KMS-11 (cell line): ENCODE measurements at regions not wholly inside any gene's neighbourhood (a gene's known extent, or its start where the extent isn't known, plus 50 kb on each side); places are given as distances from the start of the nearest gene placed in this dataset.

Source experiments
- H2AFZ ChIP-seq: fragments of 200-600 bp; sonication (generic); 2 replicates; pipeline ENCODE4 v1.6.1; 2016; ENCODE audit warnings: antibody characterized with exemption, mixed run types, low read depth
- H3K27ac ChIP-seq: fragments of 200-600 bp; sonication (generic); 2 replicates; pipeline ENCODE4 v1.6.1; 2016; ENCODE audit warnings: mild to moderate bottlenecking, mixed run types
- H3K27me3 ChIP-seq: fragments of 200-600 bp; sonication (generic); 2 replicates; pipeline ENCODE4 v1.6.1; 2017; ENCODE audit warnings: mild to moderate bottlenecking, low read depth, mixed run types, moderate library complexity; ENCODE audit not compliant: insufficient read depth
- H3K36me3 ChIP-seq: fragments of 200-600 bp; sonication (generic); 2 replicates; pipeline ENCODE4 v1.6.1; 2017; ENCODE audit warnings: mild to moderate bottlenecking, mixed run types; ENCODE audit not compliant: insufficient read depth
- H3K4me1 ChIP-seq: fragments of 200-600 bp; sonication (generic); 2 replicates; pipeline ENCODE4 v1.6.1; 2016; ENCODE audit warnings: mild to moderate bottlenecking, low read depth, mixed run types; ENCODE audit not compliant: poor library complexity, severe bottlenecking
- H3K4me2 ChIP-seq: fragments of 200-600 bp; sonication (generic); 2 replicates; pipeline ENCODE4 v1.7.0; 2016; ENCODE audit warnings: mild to moderate bottlenecking, mixed run types
- H3K4me3 ChIP-seq: fragments of 200-600 bp; sonication (generic); IDR thresholded peaks from 2 replicates; pipeline ENCODE4 v1.6.1; 2017; ENCODE audit warnings: low read depth, low read length, mixed read lengths; ENCODE audit not compliant: insufficient read depth
- H3K79me2 ChIP-seq: fragments of 200-600 bp; sonication (generic); 2 replicates; pipeline ENCODE4 v1.6.1; 2016; ENCODE audit warnings: low read depth, mixed run types; ENCODE audit not compliant: insufficient read depth
- H3K9ac ChIP-seq: fragments of 200-600 bp; sonication (generic); 2 replicates; pipeline ENCODE4 v1.6.1; 2016; ENCODE audit warnings: mild to moderate bottlenecking, mixed run types
- H4K20me1 ChIP-seq: fragments of 200-600 bp; sonication (generic); 2 replicates; pipeline ENCODE4 v1.6.1; 2016; ENCODE audit warnings: mild to moderate bottlenecking, mixed run types; ENCODE audit not compliant: insufficient read depth
- TF ChIP-seq, protein P1 (sequence below): fragments of 200-600 bp; sonication (generic); conservative IDR thresholded peaks from 2 replicates; pipeline ENCODE4 v1.6.1; 2017; ENCODE audit warnings: low read depth, mild to moderate bottlenecking, antibody characterized with exemption, low read length, moderate library complexity, mixed read lengths

DNA sequence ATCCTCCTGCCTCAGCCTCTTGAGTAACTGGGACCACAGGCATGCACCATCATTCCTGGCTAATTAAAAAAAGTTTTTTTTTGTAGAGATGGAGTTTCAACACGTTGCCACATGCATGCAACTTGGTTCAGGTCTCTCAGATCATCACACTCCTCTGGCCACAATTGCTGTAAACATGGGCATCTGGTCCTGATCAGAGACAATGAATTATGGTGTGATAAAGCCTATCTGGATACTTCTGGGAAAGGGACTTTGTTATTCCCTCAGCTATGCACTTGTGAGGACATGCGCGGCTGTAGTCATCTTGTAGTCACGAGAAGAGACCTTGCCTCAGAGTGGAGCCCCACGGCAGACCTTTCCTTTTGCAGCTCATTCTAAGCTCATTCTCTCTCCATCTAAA, 210.9 kb upstream of the ZFP64 start:
- no peaks in the 10 kb centered on the region for H4K20me1 ChIP-seq
- H3K9ac ChIP-seq, result no peak overlapping the region
- H3K27ac ChIP-seq, result no peak overlapping the region
- TF ChIP-seq, protein P1, sequence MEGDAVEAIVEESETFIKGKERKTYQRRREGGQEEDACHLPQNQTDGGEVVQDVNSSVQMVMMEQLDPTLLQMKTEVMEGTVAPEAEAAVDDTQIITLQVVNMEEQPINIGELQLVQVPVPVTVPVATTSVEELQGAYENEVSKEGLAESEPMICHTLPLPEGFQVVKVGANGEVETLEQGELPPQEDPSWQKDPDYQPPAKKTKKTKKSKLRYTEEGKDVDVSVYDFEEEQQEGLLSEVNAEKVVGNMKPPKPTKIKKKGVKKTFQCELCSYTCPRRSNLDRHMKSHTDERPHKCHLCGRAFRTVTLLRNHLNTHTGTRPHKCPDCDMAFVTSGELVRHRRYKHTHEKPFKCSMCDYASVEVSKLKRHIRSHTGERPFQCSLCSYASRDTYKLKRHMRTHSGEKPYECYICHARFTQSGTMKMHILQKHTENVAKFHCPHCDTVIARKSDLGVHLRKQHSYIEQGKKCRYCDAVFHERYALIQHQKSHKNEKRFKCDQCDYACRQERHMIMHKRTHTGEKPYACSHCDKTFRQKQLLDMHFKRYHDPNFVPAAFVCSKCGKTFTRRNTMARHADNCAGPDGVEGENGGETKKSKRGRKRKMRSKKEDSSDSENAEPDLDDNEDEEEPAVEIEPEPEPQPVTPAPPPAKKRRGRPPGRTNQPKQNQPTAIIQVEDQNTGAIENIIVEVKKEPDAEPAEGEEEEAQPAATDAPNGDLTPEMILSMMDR, result no peak
- H3K4me2 ChIP-seq, result no peak overlapping the region
- H3K4me1 ChIP-seq, result no peaks in the 10 kb centered on the region
- no peaks in the 10 kb centered on the region for H3K27me3 ChIP-seq
- no peak overlapping the region for H2AFZ ChIP-seq
- H3K79me2 ChIP-seq, result no peaks in the 10 kb centered on the region
- H3K4me3 ChIP-seq, result no peak overlapping the region
- no peaks in the 10 kb centered on the region for H3K36me3 ChIP-seq

DNA sequence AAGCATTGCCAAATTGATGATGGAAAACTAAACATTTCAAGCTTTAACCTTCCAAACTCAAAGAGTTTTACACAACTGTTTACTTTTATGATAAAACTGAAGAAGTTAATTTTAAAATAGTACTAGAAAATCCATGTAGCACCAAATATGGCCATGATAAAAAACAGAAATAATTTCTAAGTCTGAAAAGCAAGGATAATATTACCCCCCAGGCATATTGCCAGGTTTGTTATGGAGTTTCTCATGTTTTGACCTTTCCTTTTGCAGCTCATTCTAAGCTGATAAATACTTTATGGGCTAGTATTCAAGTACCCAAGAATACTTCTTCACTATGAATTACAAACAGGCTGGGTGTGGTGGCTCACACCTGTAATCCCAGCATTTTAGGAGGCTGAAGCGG, 209.9 kb upstream of the ZFP64 start:
- Histone ChIP-seq H4K20me1 (no peaks in the 10 kb centered on the region), H3K27ac (no peak overlapping the region), H3K4me1 (no peaks in the 10 kb centered on the region), H3K4me3 (no peak overlapping the region), H3K36me3 (no peaks in the 10 kb centered on the region), H3K9ac (no peak overlapping the region), H3K27me3 (no peaks in the 10 kb centered on the region), H3K4me2 (no peak overlapping the region), H2AFZ (no peak overlapping the region), H3K79me2 (no peaks in the 10 kb centered on the region)
- TF ChIP-seq, protein P1, result no peak

DNA sequence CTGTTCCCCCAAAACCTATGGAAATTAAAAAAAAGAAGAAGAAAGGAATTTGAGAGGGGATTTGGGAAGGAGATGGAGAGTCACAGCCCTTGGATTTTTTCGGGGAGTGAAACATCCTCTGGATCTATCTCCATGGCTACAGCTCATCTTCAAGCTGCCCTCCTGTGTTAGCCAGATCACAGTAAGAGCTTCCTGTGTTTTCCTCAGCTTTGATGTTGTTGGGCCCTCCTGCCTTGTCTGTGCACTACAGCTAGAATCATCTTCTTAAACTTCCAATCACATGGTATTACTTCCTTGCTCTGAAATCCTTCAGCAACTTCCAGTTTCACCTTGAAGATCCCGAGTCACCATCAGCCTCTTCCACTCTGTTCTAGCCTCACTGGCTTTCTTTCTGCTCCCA, 207.8 kb upstream of the ZFP64 start:
- TF ChIP-seq, protein P1, result no peak
- Histone ChIP-seq H3K36me3 (no peaks in the 10 kb centered on the region), H3K27ac (no peak overlapping the region), H2AFZ (no peak overlapping the region), H3K9ac (no peak overlapping the region), H3K4me1 (no peaks in the 10 kb centered on the region), H3K79me2 (no peaks in the 10 kb centered on the region), H3K4me3 (no peak overlapping the region), H4K20me1 (no peaks in the 10 kb centered on the region), H3K4me2 (no peak overlapping the region), H3K27me3 (no peaks in the 10 kb centered on the region)

DNA sequence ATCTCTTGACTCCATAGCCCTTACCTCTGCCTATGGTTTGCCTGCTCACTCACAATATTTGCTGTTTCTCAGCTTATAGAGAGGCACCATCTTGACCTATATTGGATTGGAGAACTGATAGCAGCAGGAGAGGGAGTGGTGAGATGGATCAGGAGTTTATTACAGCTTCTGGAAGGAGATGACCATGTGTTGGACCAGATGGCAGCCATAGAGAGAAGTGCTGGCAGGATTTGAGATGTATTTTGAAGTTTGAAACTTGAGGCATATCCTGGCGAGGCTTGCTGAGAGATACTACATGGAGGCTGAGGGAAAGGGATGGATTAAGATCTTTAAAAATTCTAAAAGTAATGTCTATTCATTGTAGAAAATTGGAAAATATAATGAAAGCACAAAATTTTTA, 198.0 kb upstream of the ZFP64 start:
- H4K20me1 ChIP-seq, result no peaks in the 10 kb centered on the region
- H3K27ac ChIP-seq, result no peak overlapping the region
- no peak overlapping the region for H3K4me2 ChIP-seq
- no peak overlapping the region for H3K4me3 ChIP-seq
- H2AFZ ChIP-seq, result no peak overlapping the region
- TF ChIP-seq, protein P1, result no peak
- no peak overlapping the region for H3K9ac ChIP-seq
- no peaks in the 10 kb centered on the region for H3K79me2 ChIP-seq
- no peaks in the 10 kb centered on the region for H3K27me3 ChIP-seq
- H3K4me1 ChIP-seq, result no peaks in the 10 kb centered on the region
- H3K36me3 ChIP-seq, result no peaks in the 10 kb centered on the region
